PC-3 (cell line): ENCODE measurements at regions not wholly inside any gene's neighbourhood (a gene's known extent, or its start where the extent isn't known, plus 50 kb on each side); places are given as distances from the start of the nearest gene placed in this dataset.

Experiments used
- EZH2 ChIP-seq: fragments of 300-600 bp; sonication (generic); IDR thresholded peaks from one replicate; pipeline ENCODE4 v1.6.1; 2017; ENCODE audit warnings: antibody characterized with exemption, mild to moderate bottlenecking, low read length; ENCODE audit not compliant: unreplicated experiment
- TF ChIP-seq, protein P1 (sequence below): fragments of 300-600 bp; sonication (generic); conservative IDR thresholded peaks from 2 replicates; pipeline ENCODE4 v1.5.1; 2017; ENCODE audit warnings: antibody characterized with exemption, low read depth, mild to moderate bottlenecking, low read length

DNA sequence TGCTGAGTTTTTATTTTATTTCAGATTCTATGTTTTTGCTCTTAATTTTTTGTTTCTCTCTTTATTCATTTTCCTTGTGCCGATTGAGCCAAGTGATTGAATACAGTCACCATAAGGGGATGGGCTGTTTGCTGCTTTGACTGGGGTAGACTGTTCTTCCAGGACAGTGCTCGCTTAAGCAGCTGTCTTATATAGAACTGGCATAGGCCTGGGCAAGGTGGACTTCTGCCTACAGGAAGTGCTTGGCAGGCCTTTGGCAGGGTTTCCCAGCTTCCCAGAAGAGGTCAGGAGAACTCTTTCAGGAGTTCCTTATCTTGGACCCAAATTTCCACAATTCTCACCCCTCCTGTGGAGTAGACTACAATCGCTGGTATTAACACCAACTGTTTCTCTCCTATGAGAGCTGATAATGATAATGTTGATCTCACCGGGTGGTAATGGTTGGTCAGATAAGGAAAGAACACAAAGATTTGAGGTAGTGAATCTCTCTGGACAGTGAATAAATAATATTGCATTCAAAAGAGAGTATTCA, 207.5 kb upstream of the ST6GAL2 start:
- TF ChIP-seq, protein P1, sequence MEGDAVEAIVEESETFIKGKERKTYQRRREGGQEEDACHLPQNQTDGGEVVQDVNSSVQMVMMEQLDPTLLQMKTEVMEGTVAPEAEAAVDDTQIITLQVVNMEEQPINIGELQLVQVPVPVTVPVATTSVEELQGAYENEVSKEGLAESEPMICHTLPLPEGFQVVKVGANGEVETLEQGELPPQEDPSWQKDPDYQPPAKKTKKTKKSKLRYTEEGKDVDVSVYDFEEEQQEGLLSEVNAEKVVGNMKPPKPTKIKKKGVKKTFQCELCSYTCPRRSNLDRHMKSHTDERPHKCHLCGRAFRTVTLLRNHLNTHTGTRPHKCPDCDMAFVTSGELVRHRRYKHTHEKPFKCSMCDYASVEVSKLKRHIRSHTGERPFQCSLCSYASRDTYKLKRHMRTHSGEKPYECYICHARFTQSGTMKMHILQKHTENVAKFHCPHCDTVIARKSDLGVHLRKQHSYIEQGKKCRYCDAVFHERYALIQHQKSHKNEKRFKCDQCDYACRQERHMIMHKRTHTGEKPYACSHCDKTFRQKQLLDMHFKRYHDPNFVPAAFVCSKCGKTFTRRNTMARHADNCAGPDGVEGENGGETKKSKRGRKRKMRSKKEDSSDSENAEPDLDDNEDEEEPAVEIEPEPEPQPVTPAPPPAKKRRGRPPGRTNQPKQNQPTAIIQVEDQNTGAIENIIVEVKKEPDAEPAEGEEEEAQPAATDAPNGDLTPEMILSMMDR, result no peak
- TF ChIP-seq EZH2, result no peak
